ENCODE measurements at regions not wholly inside any gene's neighbourhood (a gene's known extent, or its start where the extent isn't known, plus 50 kb on each side); places are given as distances from the start of the nearest gene placed in this dataset.

DNA sequence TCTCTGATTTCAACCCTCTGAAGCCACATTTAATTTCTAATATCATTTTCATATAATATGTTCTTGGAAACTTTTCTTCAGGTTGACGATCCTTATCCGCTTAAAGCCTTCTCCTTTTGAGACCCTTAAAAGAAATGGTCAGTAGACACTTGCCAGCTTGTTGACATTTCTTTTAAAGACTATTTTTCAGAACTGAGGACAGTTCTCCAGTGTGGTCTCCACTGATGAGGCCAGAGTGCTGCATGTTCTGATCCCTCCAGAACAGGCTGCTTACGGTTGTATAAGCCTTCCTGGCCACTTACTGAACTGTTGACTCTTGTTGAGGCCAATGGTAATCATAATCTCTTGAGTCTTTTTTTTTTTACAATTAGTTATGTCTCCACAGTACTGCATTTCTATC is 477.3 kb downstream of the FGF9 start:
- DNase-seq (ENCODE audit: low spot score in 2 of 2) (no peak), ATAC-seq (no peak)
- H3K4me3 Mint-ChIP-seq: no peak overlapping the region
- peaks cover 5% of the 10 kb centered on the region for H3K9me3 Mint-ChIP-seq
- H3K4me1 Mint-ChIP-seq: peaks cover 11% of the 10 kb centered on the region
- no peak overlapping the region for H3K27ac Mint-ChIP-seq
- H3K36me3 Mint-ChIP-seq: no peaks in the 10 kb centered on the region

DNA sequence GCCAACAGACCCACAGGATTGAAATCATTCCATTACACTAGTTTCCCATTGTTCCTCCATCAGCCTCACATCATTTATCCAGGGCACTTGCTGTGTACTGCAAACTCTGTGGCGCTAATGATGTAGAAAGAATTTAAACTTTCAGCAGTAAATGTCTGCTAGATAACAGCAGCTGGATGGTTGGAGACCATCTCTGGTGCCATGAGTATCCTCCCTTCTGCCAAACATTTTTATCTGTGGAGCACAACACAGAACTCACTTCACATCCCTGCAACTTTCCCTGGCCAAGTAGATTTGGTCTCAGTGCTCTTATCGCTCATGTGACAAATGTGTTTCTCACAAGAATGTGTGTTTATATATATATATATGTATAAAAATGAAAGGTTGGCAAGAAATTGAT is 481.9 kb downstream of the FGF9 start:
- peaks cover 5% of the 10 kb centered on the region for H3K9me3 Mint-ChIP-seq
- H3K4me3 Mint-ChIP-seq: no peak overlapping the region
- no peaks in the 10 kb centered on the region for H3K36me3 Mint-ChIP-seq
- ATAC-seq (no peak), DNase-seq (ENCODE audit: low spot score in 2 of 2) (no peak)
- H3K4me1 Mint-ChIP-seq: peaks cover 6% of the 10 kb centered on the region
- no peak overlapping the region for H3K27ac Mint-ChIP-seq

DNA sequence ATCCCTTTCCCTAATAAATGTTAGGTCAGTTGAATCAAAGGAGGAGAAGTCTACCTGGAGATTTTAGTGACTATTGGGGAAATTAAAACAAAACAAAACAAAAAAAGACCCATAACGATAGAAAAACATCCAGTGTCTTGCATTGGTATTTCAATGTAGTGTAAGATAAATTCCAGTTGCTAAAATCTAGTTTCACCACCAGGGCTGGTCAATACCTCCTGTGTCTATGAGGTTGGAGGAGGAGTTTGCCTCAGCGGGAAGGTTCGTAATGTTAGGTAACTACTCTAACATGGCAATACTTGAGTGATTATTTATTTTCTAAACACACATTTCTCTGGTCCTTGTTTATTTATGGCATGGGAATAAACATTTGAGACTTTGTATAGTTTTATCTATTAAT is 483.2 kb downstream of the FGF9 start:
- ATAC-seq (no peak), DNase-seq (ENCODE audit: low spot score in 2 of 2) (no peak)
- no peaks in the 10 kb centered on the region for H3K9me3 Mint-ChIP-seq
- H3K4me1 Mint-ChIP-seq: no peaks in the 10 kb centered on the region
- no peak overlapping the region for H3K4me3 Mint-ChIP-seq
- no peaks in the 10 kb centered on the region for H3K36me3 Mint-ChIP-seq
- H3K27ac Mint-ChIP-seq: no peak overlapping the region

DNA sequence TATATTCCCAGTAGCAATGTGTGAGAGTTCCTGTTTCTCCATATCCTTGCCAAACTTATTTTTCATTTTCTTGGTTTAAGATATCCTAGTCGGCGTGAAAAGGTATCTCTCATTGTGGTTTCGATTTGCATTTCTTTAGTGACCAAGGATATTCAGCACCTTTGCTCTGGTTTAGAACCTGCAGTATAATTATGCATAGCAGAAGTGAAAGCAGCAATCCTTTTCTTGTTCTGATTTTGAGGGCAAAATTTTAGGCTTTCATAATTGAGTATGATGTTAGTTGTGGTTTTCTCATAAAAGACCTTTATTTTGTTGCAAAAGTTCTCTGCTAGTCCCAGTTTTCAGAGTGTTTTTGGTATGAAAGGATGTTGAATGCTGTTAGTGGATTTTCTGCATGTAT is 491.0 kb downstream of the FGF9 start:
- H3K4me1 Mint-ChIP-seq: peaks cover 33% of the 10 kb centered on the region

GRCh38 chr13:22162889-22163288 is 492.0 kb downstream of the FGF9 start:
- peaks cover 9% of the 10 kb centered on the region for H3K36me3 Mint-ChIP-seq
- peak overlapping the region; percentile 37 for H3K27ac Mint-ChIP-seq
- H3K4me1 Mint-ChIP-seq: peaks cover 33% of the 10 kb centered on the region
- H3K4me3 Mint-ChIP-seq: peak overlapping the region; percentile 45
- DNase-seq (ENCODE audit: low spot score in 2 of 2) (no peak), ATAC-seq (peak; percentile 69)
- no peaks in the 10 kb centered on the region for H3K9me3 Mint-ChIP-seq

More for the DNA sequence above, 491.0 kb downstream of the FGF9 start:
- DNase-seq (ENCODE audit: low spot score in 2 of 2) (no peak), ATAC-seq (peak; percentile 85)
- peaks cover 9% of the 10 kb centered on the region for H3K36me3 Mint-ChIP-seq
- H3K27ac Mint-ChIP-seq: no peak overlapping the region
- H3K4me3 Mint-ChIP-seq: no peak overlapping the region
- H3K9me3 Mint-ChIP-seq: no peaks in the 10 kb centered on the region

DNA sequence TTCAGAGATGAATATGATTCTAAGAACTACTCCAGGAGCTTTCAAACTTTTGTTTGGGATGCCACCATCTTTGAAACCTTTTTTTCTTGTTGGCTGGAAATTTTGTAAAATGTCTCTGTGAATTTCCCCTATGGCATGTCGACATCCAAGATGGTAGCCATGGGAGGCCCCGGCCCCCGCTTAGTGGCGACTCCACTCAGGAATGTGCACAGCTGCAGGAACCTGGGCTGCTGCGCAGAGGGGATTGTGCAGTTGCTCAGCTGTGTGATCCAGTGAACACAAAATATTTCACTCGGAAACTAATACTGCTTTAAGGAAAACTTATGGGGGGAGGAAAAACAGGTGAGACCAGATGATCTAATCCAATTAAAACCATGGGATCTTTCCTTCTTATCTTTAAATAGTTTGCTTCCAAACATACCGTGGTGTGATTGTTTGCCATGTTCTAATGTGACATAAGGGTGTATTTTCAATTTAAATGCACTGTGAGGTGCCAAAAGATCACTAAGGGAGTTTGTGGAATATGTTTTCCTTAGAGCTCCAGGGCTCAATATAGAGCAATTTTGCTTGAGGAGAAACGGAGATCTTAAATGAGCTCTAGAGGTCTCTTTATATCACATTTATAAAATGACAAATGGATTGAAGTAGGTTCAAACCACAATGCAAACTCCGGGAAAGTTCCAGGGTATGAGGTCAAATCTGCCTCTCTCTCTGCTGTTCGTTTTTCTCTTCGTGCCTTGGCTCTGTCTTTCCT is 497.7 kb downstream of the FGF9 start:
- DNase-seq (ENCODE audit: low spot score in 2 of 2) (no peak), ATAC-seq (no peak)
- H3K4me3 Mint-ChIP-seq: no peak overlapping the region
- no peaks in the 10 kb centered on the region for H3K9me3 Mint-ChIP-seq
- H3K36me3 Mint-ChIP-seq: peaks cover 9% of the 10 kb centered on the region
- H3K27ac Mint-ChIP-seq: no peak overlapping the region
- H3K4me1 Mint-ChIP-seq: peaks cover 6% of the 10 kb centered on the region

- no peak for ATAC-seq
- H3K36me3 Mint-ChIP-seq: peaks cover 9% of the 10 kb centered on the region
- no peak overlapping the region for H3K27ac Mint-ChIP-seq
Observed at GRCh38 chr13:22169473-22169872, 498.6 kb downstream of the FGF9 start.

DNA sequence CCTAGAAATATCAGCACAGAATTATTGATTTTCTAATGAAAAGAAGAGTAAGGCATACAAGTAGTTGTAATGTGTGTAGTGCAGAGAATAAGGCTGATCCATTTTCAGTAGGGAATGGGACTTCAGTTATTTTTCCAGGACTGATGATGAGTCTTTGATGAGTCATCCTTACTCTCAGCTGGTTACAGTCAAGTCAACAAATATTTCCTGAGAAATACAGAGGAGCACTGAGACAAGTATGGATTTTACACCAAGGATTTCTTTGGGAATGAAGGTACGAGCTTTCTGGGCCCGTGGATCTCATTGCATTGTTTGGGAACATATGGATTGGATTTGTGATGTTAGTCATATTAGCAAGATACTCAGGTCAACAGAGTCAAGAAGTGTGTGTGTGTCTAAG is 502.7 kb downstream of the FGF9 start:
- no peaks in the 10 kb centered on the region for H3K36me3 Mint-ChIP-seq
- H3K4me3 Mint-ChIP-seq: no peak overlapping the region
- ATAC-seq (no peak), DNase-seq (ENCODE audit: low spot score in 2 of 2) (no peak)
- H3K4me1 Mint-ChIP-seq: peaks cover 14% of the 10 kb centered on the region
- H3K27ac Mint-ChIP-seq: no peak overlapping the region
- H3K9me3 Mint-ChIP-seq: peaks cover 6% of the 10 kb centered on the region

More at GRCh38 chr13:22169473-22169872, 498.6 kb downstream of the FGF9 start:
- H3K4me3 Mint-ChIP-seq: no peak overlapping the region
- DNase-seq (ENCODE audit: low spot score in 2 of 2): no peak
- H3K9me3 Mint-ChIP-seq: no peaks in the 10 kb centered on the region
- H3K4me1 Mint-ChIP-seq: no peaks in the 10 kb centered on the region

GRCh38 chr13:22175241-22175640 is 504.4 kb downstream of the FGF9 start:
- peaks cover 6% of the 10 kb centered on the region for H3K9me3 Mint-ChIP-seq
- no peak overlapping the region for H3K4me3 Mint-ChIP-seq
- DNase-seq (ENCODE audit: low spot score in 2 of 2): no peak
- no peak overlapping the region for H3K27ac Mint-ChIP-seq
- no peaks in the 10 kb centered on the region for H3K36me3 Mint-ChIP-seq
- peaks cover 14% of the 10 kb centered on the region for H3K4me1 Mint-ChIP-seq
- ATAC-seq: no peak

GRCh38 chr13:22175815-22176214 is 504.9 kb downstream of the FGF9 start:
- H3K27ac Mint-ChIP-seq: no peak overlapping the region
- no peak for DNase-seq (ENCODE audit: low spot score in 2 of 2)
- peaks cover 14% of the 10 kb centered on the region for H3K4me1 Mint-ChIP-seq
- no peaks in the 10 kb centered on the region for H3K36me3 Mint-ChIP-seq
- peaks cover 6% of the 10 kb centered on the region for H3K9me3 Mint-ChIP-seq
- no peak for ATAC-seq
- H3K4me3 Mint-ChIP-seq: no peak overlapping the region

GRCh38 chr13:22176968-22177520 is 506.2 kb downstream of the FGF9 start:
- DNase-seq (ENCODE audit: low spot score in 2 of 2): no peak
- Mint-ChIP-seq H3K9me3 (peaks cover 6% of the 10 kb centered on the region), H3K4me1 (peaks cover 14% of the 10 kb centered on the region), H3K27ac (no peak overlapping the region), H3K4me3 (no peak overlapping the region), H3K36me3 (no peaks in the 10 kb centered on the region)
- ATAC-seq: no peak

DNA sequence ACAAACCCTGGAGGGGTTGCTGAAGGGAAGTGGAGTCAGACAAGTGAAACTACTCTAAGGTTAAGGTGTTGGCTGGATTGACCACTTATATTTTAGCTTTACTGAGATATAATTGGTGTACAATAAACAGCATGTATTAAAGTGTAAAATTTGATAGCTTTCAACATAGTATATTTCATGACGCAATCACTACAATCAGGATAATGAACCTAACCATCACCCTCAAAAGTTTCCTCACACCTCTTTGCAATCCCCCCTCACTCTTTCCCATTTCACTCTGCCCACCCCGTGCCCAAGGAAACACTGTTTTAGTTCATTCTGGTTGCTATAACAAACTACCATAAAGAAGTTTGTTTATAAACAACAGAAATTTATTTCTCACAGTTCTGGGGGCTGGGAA is 508.0 kb downstream of the FGF9 start:
- peaks cover 14% of the 10 kb centered on the region for H3K4me1 Mint-ChIP-seq
- no peak for ATAC-seq
- no peak overlapping the region for H3K27ac Mint-ChIP-seq
- H3K9me3 Mint-ChIP-seq: peaks cover 6% of the 10 kb centered on the region
- no peak for DNase-seq (ENCODE audit: low spot score in 2 of 2)
- H3K4me3 Mint-ChIP-seq: no peak overlapping the region
- H3K36me3 Mint-ChIP-seq: no peaks in the 10 kb centered on the region

- no peak for ATAC-seq
- H3K9me3 Mint-ChIP-seq: no peaks in the 10 kb centered on the region
- H3K27ac Mint-ChIP-seq: no peak overlapping the region
- no peak for DNase-seq (ENCODE audit: low spot score in 2 of 2)
- H3K4me3 Mint-ChIP-seq: no peak overlapping the region
- no peaks in the 10 kb centered on the region for H3K36me3 Mint-ChIP-seq
- no peaks in the 10 kb centered on the region for H3K4me1 Mint-ChIP-seq
Observed at GRCh38 chr13:22187329-22187728, 516.5 kb downstream of the FGF9 start.

GRCh38 chr13:22189176-22190048 is 518.5 kb downstream of the FGF9 start:
- Mint-ChIP-seq H3K4me1 (peaks cover 5% of the 10 kb centered on the region), H3K9me3 (no peaks in the 10 kb centered on the region), H3K4me3 (no peak overlapping the region), H3K27ac (no peak overlapping the region), H3K36me3 (no peaks in the 10 kb centered on the region)
- DNase-seq (ENCODE audit: low spot score in 2 of 2) (no peak), ATAC-seq (no peak)

- H3K4me1 Mint-ChIP-seq: peaks cover 5% of the 10 kb centered on the region
- no peak overlapping the region for H3K27ac Mint-ChIP-seq
- H3K36me3 Mint-ChIP-seq: no peaks in the 10 kb centered on the region
- no peak overlapping the region for H3K4me3 Mint-ChIP-seq
- DNase-seq (ENCODE audit: low spot score in 2 of 2) (no peak), ATAC-seq (peak; percentile 98)
- no peaks in the 10 kb centered on the region for H3K9me3 Mint-ChIP-seq
Observed at GRCh38 chr13:22193070-22193469, 522.2 kb downstream of the FGF9 start.

Measured in stimulated activated effector memory CD8-positive, alpha-beta T cell treated with anti-CD3 and anti-CD28 coated beads, Interleukin-12 subunit alpha, Interleukin-12 subunit beta, amount 100 ng/mL, for 72 hours (primary cell).